Stimulated activated CD4-positive, alpha-beta T cell treated with anti-CD3 and anti-CD28 coated beads, Interleukin-2, amount 100 ng/mL, for 48 hours (primary cell): ENCODE measurements at regions not wholly inside any gene's neighbourhood (a gene's known extent, or its start where the extent isn't known, plus 50 kb on each side); places are given as distances from the start of the nearest gene placed in this dataset.

Source experiments
- DNase-seq, 2 donors: peaks; one replicate each; pipeline ENCODE4 v3.0.0-alpha.2; 2020

DNA sequence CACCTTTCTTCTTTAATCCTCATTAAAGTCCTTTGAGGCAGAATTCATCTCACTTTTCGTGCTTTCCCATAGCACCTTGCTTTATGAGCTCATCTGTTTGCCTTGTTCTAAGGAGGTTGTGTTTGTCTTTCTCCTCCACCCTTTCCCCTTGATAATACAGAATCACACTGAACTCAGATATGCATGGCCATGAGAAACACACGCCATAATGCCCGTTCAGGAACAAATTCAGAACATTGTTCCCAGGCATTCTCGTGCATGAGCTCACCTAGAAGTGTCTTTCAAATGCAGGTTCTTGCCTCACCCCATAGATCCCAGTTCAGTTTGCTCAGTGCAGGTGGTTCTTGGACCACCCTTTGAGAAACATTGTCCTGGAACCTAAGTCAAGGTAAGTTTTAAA, 71.1 kb downstream of the TMEM114 start:
- DNase-seq, result no peak

- DNase-seq, result no peak
Measured at GRCh38 chr16:8517280-8517679, 73.0 kb downstream of the TMEM114 start.

- DNase-seq, result no peak
Measured at GRCh38 chr16:8516471-8516870, 73.8 kb downstream of the TMEM114 start.

DNA sequence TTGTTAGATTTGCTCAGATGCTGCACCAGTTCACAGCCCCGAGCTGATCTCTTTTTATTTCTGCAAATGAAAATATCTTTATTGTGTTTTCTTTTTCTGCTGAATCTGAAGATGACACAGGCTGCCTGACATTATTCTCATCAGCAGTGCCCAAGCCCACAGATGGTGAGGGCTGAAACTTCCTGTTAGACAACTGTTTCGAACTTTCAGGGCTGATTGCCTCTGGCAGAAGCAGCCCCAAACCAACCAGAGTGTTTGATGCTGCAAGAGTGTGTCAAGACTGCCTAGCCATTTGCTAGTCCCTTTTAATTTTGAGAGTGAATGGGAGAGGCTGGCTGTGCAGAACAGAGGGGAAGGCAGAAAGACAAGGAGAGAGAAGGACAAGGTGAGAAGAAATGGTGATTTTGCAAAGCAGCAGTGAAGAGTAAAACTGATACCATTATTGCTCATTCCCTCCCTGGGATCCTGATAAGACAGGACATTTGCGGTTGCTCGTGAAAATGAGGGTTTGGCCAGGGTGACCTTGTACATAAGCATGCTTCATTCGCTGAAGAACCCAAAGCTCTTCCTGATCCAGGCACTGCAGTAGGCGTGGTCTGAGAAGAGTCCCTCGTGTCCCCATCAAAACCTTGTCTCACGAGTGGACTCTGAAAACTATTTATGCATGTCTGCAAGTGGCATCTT, 77.2 kb downstream of the TMEM114 start:
- DNase-seq, result no peak

- no peak for DNase-seq
Measured at GRCh38 chr16:8511464-8511863, 78.8 kb downstream of the TMEM114 start.

GRCh38 chr16:8510160-8510559, 80.2 kb downstream of the TMEM114 start:
- no peak for DNase-seq

DNA sequence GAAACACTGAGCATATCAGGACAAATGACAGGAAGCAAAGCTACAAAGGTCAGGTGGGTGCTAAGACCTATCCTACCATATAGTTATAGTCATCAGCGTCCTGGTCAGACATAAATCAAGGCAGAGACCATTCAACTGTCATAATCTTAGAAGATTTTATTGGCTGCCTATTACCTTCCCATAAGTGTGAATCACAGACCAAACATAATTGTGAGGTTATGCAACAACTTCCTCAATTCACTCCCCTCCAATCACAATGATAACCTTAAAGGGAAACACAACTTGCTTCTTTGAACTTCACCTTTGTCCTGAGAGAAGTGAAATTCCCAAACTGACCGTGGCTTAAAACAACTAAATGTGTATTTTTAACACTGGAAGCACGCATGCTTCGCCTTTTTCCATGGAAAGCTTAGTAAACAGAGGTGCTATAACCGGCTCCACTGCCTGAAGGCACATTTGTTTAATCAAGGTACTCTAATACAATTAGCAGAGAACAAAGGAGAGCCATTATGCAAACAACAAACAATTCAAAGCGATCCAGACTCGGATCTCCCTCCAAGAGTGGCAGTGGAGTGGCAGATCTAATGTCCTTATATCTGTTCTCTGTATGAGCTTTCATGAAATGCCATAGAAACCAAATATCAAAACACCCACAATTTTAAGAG, 84.9 kb downstream of the TMEM114 start:
- no peak for DNase-seq

DNA sequence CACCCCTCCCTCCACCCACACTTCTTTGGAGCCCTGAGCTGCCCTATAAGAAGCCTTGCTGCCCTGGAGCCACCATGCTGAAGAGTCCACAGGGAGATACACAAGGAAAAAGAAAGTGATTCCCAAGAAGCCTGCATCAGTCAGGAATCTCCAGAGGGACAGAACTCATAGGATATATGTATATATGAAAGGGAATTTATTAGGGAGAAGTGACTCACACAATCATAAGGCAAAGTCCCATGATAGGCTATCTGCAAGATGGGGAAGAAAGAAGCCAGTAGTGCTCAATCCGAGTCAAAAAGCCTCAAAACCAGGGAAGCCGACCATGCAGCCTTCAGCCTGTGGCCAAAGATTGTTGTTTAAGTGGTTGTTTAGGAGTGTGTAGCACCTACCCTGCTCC, 87.9 kb downstream of the TMEM114 start:
- no peak for DNase-seq

- no peak for DNase-seq
Measured at GRCh38 chr16:8500351-8500750, 90.0 kb downstream of the TMEM114 start.

DNA sequence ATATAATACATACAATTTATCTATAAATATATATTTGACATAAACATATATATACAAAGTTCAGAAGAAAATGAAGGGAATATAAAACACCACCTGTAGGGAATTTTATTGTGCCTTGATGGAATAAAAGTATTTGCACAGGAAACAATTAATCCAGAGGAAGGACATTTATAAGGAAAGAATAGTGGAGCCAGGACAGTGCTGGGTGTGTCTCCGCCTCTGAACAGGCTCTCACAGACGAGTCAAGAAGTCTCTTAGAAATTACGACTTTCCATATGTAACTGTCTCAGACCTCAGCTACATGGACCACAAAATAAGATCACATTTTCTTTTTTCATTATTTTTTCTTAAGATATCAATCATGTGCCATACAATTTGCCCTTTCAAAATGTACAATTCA, 93.9 kb downstream of the TMEM114 start:
- no peak for DNase-seq

DNA sequence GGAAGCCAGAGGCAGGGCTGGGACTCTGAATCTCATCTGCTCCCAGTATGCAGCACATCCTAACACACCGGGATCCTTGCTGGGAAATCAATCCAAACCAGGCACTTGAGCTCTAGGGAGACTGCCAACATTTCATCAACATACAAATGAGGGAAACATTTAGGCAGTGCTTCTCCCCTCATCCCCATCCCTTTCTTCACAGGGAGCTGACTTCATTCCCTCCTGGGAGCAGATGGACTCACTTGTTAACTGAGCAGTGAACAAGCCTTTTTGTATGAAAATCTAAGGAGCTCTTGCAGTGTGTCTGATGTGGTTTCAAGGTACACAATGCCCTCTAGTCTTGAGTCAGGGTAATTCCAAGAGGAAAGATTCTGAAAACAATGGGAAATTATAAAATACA, 96.3 kb downstream of the TMEM114 start:
- DNase-seq, result no peak

GRCh38 chr16:8492690-8493089, 97.6 kb downstream of the TMEM114 start:
- DNase-seq, result no peak

DNA sequence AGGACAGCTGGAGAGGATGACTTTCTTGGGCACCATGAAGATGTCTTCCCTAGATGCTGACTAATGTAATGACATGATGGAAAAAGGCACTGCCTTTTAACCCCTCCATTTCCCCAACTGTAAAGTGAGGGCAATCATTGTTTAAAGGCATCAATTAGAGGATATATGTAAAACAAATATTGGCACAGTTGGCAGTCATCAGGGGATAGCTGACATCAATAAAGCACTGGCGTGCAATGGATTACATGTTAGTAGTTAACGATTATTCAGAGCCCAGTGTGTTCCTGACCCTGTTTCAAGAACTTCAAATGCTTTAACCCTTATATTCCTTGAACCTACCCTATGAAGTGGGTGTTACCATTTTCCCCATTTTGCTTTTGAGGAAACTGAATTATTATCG, 100.7 kb downstream of the TMEM114 start:
- no peak for DNase-seq

DNA sequence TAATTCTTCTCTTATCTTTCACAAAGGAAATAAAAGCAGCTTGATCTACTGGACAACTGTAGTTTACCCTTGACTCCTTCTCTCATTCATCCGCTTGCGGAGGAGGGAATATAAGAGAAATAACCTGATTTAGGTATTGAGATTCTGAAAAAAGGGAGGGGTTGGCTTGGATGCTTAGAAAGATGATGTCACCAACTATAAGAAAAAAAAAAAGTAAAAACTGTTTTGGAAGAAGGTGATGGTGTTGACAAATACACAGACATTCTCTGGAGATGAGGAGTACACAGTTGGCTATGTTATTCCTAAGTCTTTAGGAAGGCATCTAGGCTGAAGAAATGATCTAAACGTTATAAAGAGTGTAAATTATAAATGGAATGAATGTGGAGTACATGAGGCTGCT, 103.3 kb downstream of the TMEM114 start:
- DNase-seq, result no peak

DNA sequence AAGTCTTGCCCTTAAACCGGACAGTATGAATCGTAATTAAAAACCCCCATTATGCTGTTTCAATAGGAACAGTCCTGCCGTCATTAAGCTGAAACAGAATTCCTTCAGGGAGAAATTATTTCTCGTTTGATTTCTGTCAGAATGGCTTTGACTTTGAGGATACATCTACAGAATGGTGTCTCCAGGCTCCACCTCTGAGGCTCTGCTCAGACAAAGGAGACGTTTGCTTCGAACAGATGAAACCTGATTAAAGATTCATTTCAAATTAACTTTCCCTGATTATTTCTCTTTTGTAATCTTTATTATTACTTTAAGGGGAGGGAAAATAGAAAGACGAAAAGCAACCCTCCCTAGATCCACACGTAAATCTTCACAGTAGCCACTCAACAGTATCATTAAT, 106.9 kb downstream of the TMEM114 start:
- DNase-seq, result no peak

DNA sequence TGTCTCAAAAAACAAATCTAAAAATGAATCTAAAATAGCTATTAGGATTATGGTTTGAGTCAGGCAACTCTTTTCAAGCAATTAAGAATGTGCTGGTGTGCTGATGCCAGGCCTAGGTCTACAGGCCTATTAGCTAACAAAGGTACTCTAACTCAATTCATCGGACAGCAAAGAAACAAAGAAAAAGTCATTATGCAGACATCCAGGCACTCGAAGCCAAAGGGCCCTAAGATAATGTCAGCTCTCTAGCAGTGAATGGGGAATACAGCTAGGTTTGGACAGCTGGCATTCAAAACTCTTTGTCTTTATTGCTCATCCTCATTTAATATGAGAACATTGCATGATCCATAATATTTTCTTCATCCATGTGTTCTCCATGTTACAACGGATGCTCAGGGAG, 108.5 kb downstream of the TMEM114 start:
- DNase-seq, result no peak

- no peak for DNase-seq
Measured at GRCh38 chr16:8476824-8477223, 113.5 kb downstream of the TMEM114 start.

DNA sequence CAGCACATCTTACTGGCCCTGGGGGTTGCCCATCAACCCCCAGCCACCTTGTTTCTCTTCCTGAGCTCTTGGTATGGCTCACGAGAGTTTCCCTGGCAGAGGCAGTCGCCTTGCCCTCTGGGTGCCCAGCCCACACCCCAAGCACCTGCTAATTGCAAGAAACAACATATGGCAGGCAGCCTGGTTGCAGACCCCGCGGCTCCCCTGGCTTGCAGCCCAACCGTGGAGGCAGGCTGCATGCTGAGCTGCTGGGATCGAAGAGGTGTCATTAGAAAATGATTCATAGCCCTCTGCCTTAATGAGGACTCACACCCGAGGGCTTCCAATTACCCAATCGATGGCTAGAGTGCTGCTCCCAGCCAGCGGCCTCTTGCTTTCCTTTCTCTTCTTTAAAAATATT, 115.7 kb downstream of the TMEM114 start:
- no peak for DNase-seq

DNA sequence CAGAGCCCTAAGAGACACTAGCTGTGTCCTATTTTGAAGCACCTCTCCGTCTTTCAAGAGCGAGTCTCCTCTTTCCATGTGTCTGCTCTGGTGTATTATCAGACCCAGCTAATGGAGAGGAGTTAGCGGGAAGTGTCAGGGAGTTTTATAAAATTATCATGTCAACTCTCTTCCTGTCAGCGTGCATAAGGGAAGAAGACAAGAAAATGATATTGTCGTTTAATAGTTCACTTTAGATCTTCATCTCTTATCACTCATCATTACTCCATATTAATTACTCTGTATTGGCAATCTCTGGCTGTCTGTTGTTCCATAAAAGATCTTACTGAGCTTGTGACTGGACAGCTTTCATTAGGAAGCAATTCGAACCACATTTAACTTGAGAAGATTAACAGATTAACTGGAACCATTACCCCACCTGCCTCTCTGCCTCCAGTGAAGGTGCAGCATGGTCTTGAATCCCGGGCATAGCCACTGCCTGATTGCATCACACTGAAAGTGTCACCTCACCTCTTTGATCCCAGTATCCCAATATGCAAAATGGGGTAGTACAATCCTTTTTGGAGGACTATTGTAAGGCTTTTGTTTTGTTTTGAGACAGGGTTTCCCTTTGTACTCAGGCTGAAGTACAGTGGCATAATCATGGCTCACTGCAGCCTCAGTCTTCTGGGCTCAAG, 121.1 kb downstream of the TMEM114 start:
- no peak for DNase-seq

GRCh38 chr16:8464979-8465378, 125.3 kb downstream of the TMEM114 start:
- no peak for DNase-seq

DNA sequence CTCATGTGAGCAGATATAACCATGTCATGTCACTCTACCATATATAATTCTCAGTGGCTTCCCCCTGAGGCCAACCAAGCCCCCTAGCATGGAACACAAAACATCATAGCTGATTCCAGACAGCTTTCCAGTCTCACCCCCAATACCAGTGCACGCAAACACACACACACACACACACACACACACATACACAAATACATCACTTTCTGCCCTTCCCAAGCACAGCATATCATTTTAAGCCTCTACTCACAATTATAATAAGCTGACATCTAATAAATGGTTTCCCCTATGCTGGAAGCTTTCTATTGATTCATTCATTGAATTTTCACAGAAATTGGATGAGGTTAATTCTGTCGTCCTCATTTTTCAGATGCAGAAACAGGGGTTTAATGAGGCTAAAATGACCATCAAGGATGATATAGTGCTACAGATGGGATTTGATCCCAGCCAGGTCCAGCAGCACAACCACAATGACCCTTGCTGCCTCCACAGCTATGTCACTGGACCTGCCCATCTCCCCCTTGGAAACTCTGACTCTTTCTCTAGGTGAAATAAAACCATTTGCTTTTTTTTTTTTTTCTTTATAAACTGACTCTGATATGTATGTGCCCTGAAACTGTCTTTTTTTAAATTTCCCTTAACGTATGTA, 131.1 kb downstream of the TMEM114 start:
- no peak for DNase-seq

DNA sequence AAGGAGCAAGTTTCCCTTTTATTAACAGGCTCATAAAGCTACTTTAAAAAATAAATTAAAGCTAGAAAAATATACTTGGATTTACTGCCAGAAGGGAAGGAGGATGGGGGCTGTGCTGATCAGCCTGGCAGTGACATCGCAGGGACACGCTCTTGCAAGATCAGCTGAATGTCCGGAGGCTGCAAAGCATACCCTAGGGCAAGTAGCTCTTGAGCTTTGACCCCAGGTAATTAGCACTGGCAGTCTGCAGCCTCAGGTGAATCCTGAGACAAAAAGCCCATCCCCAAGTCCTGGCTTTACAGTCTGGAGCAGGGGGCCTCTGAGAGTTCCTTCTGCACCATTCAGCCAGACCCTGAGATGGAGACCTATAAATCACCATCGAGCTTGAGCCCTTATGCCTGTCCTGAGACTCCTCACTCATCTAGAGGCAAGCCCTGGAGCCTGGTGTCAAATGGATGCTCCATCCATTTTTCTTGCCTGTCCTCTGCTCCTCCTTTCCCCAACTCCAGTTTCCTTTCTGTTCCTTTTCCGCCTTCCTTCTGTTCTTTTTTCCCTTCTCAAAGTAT, 131.7 kb downstream of the TMEM114 start:
- DNase-seq, result no peak

DNA sequence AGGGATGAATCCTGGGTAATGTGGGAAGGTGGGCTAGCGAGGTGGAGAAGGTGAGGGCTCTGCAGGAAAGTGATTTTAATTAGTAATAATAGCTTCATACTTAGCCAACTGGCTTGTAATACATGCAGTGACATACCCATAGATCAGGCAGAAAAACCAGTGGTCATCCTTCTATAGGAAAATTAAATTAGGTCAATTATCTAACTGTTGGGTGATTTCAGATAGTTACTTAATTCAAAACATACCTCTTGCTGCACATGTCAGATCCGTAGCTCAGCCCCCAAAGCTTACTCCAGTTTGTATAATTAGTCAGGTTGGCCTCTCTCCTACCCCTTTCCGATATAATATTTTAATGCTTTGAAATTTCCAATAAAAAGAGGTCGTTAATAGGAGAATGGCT, 137.0 kb downstream of the TMEM114 start:
- DNase-seq, result no peak

DNA sequence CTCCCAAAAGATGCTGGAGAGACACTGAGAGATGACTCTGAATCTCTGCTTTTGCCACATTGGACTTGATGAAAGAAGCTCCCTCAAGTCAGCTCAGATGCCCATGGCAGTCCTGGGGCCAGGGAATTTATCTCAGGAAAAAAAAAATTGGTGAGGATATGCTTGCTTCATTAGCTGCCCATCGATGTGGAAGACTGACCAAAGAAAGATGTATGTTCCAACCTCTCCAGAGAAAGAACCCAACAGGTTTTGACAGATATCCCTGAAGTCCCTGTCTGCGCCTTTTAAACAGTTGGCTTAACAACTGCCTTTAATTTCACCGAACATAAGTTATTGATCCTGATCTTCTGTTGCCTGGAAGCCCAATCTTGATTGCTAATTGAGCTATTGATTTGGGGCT, 137.4 kb downstream of the TMEM114 start:
- DNase-seq, result no peak
